ENCODE measurements at regions not wholly inside any gene's neighbourhood (a gene's known extent, or its start where the extent isn't known, plus 50 kb on each side); places are given as distances from the start of the nearest gene placed in this dataset.

DNA sequence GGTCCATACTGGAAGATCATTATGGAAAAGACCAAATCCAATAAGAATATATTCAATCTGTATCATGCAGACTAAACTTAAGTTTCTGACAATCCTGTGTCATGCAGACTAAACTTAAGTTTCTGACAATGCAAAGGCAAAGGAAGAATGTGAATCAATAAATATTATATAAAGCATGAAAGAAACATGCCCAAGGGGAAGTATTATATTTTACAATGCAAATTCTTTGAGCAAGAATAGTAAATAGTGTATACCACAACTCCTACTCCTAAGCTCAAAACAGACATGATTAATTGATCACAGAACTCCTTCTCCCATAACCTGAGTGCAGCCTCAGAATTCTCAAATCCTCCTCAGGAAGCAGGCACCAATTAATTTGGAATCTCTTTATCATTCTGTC, 71.3 kb upstream of the BDNF start:
- TF ChIP-seq POLR2A (IDR thresholded peaks at IDR 0.05) = no peak
- TF ChIP-seq, protein P1, sequence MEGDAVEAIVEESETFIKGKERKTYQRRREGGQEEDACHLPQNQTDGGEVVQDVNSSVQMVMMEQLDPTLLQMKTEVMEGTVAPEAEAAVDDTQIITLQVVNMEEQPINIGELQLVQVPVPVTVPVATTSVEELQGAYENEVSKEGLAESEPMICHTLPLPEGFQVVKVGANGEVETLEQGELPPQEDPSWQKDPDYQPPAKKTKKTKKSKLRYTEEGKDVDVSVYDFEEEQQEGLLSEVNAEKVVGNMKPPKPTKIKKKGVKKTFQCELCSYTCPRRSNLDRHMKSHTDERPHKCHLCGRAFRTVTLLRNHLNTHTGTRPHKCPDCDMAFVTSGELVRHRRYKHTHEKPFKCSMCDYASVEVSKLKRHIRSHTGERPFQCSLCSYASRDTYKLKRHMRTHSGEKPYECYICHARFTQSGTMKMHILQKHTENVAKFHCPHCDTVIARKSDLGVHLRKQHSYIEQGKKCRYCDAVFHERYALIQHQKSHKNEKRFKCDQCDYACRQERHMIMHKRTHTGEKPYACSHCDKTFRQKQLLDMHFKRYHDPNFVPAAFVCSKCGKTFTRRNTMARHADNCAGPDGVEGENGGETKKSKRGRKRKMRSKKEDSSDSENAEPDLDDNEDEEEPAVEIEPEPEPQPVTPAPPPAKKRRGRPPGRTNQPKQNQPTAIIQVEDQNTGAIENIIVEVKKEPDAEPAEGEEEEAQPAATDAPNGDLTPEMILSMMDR (IDR thresholded peaks at IDR 0.05) = no peak

Measured in Peyer's patch (tissue), 4 donors.